ENCODE measurements at regions not wholly inside any gene's neighbourhood (a gene's known extent, or its start where the extent isn't known, plus 50 kb on each side); places are given as distances from the start of the nearest gene placed in this dataset.
"Not testable (repeated sequence)": the region's sequence is repeated elsewhere in the genome, so short reads cannot be mapped to it uniquely, and the experiment has no call there.

DNA sequence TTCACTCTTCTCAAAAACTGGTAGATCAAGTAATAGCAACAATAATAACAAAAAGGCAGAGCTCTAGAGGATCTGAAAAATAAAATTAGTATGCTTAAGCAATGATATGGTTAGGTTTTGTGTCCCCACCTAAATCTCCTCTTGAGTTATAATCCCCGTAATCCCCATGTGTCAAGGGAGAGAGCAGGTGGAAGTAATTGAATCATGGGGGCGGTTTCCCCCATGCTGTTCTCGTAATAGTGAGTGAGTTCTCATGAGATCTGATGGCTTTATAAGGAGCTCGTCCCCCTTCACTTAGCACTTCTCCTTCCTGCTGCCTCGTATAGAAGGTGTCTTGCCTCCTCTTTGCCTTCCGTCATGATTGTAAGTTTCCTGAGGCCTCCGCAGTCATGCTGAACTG is 60.2 kb upstream of the ABHD2 start:
- 65 to 74% methylated on average over 3 to 4 of the region's 7 CpGs for WGBS, 2 experiments (ENCODE audit: insufficient coverage in 2 of 2)
- no peaks in the 10 kb centered on the region for H3K4me1 ChIP-seq (ENCODE audit: control insufficient read depth, insufficient read depth, low read length, poor library complexity, severe bottlenecking)

DNA sequence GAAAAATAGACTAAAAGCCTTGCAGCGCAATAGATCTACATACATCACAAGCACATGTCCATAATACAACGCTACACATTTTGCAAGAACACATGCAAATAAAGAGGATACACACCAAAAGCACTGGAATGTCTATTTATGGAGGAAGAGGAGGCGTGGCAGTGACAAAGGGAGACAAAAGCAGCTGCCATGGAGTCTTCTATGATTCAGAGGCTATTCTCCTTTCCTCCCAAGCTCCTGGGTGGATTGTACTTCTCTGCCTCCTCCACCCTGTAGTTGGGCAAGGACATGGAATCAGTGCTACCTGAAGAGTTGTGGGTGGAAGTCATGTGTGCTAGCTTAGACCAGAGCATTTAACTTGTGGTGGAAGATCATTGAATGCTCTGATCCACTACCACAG is 57.9 kb upstream of the ABHD2 start:
- Histone ChIP-seq H3K27ac (ENCODE audit: low read depth, low read length, severe bottlenecking) (no peak overlapping the region), H3K4me3 (ENCODE audit: extremely low read depth, insufficient read depth, low read length, poor library complexity, severe bottlenecking) (no peak overlapping the region), H3K36me3 (ENCODE audit: control insufficient read depth, insufficient read depth, low read length) (no peaks in the 10 kb centered on the region), H3K9me3 (ENCODE audit: control insufficient read depth, low read length) (no peaks in the 10 kb centered on the region), H3K4me1 (ENCODE audit: control insufficient read depth, insufficient read depth, low read length, poor library complexity, severe bottlenecking) (no peaks in the 10 kb centered on the region)
- WGBS, 2 experiments (ENCODE audit: insufficient coverage in 2 of 2), result 100% methylated on average over 1 of the region's 3 CpGs

More for the DNA sequence above, 60.2 kb upstream of the ABHD2 start:
- Histone ChIP-seq H3K27ac (ENCODE audit: low read depth, low read length, severe bottlenecking) (no peak overlapping the region), H3K36me3 (ENCODE audit: control insufficient read depth, insufficient read depth, low read length) (no peaks in the 10 kb centered on the region), H3K4me3 (ENCODE audit: extremely low read depth, insufficient read depth, low read length, poor library complexity, severe bottlenecking) (no peak overlapping the region), H3K9me3 (ENCODE audit: control insufficient read depth, low read length) (no peaks in the 10 kb centered on the region)

GRCh38 chr15:89031637-89032285 is 56.5 kb upstream of the ABHD2 start:
- H3K4me1 ChIP-seq (ENCODE audit: control insufficient read depth, insufficient read depth, low read length, poor library complexity, severe bottlenecking); H3K27ac ChIP-seq (ENCODE audit: low read depth, low read length, severe bottlenecking); H3K36me3 ChIP-seq (ENCODE audit: control insufficient read depth, insufficient read depth, low read length); H3K9me3 ChIP-seq (ENCODE audit: control insufficient read depth, low read length); H3K4me3 ChIP-seq (ENCODE audit: extremely low read depth, insufficient read depth, low read length, poor library complexity, severe bottlenecking): not testable (repeated sequence)
- 95 to 96% methylated on average over 34 to 43 of the region's 47 CpGs for WGBS, 2 experiments (ENCODE audit: insufficient coverage in 2 of 2)

DNA sequence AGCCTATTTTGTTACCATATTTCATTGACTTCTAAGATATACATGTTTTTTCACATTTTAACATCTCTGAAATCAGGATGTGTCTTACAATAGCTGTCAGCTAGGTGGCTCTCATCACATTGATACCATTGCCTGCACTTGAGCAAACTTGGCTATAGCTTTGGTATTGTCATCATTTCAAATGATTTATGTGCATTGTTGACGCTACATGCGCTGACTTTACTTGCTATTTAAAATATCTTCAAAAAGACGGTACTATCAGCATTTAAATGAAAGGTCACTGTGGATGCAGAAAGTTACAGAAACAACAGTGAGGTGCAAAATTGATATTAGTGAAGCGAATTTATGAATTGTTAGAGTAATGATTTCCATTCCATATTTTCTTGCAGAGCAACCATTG is 54.0 kb upstream of the ABHD2 start:
- no peak overlapping the region for H3K4me3 ChIP-seq (ENCODE audit: extremely low read depth, insufficient read depth, low read length, poor library complexity, severe bottlenecking)
- H3K36me3 ChIP-seq (ENCODE audit: control insufficient read depth, insufficient read depth, low read length), result no peaks in the 10 kb centered on the region
- no peaks in the 10 kb centered on the region for H3K4me1 ChIP-seq (ENCODE audit: control insufficient read depth, insufficient read depth, low read length, poor library complexity, severe bottlenecking)
- 77 to 100% methylated on average over 1 to 3 of the region's 4 CpGs for WGBS, 2 experiments (ENCODE audit: insufficient coverage in 2 of 2)
- H3K9me3 ChIP-seq (ENCODE audit: control insufficient read depth, low read length), result no peaks in the 10 kb centered on the region
- H3K27ac ChIP-seq (ENCODE audit: low read depth, low read length, severe bottlenecking), result no peak overlapping the region

GRCh38 chr15:89035150-89035549 is 53.1 kb upstream of the ABHD2 start:
- H3K36me3 ChIP-seq (ENCODE audit: control insufficient read depth, insufficient read depth, low read length), result no peaks in the 10 kb centered on the region
- WGBS, 2 experiments (ENCODE audit: insufficient coverage in 2 of 2), result no CpG with 5 or more reads among the region's 2 CpGs
- H3K27ac ChIP-seq (ENCODE audit: low read depth, low read length, severe bottlenecking), result no peak overlapping the region
- H3K4me3 ChIP-seq (ENCODE audit: extremely low read depth, insufficient read depth, low read length, poor library complexity, severe bottlenecking), result no peak overlapping the region
- no peaks in the 10 kb centered on the region for H3K9me3 ChIP-seq (ENCODE audit: control insufficient read depth, low read length)
- no peaks in the 10 kb centered on the region for H3K4me1 ChIP-seq (ENCODE audit: control insufficient read depth, insufficient read depth, low read length, poor library complexity, severe bottlenecking)

DNA sequence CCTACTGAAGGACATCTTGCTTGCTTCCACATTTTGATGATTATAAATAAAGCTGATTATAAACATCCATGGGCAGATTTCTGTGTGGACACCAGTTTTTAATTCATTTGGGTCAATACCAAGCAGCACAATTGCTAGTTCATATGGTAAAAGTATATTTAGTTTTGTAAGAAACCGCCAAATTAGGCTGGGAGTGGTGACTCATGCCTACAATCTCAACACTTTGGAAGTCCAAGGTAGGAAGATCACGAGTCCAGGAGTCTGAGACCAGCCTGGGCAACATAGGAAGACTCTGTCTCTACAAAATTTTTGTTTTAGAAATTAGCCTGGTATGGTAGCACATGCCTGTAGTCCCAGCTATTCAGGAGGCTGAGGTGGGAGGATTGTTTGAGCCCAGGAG is 52.6 kb upstream of the ABHD2 start:
- Histone ChIP-seq H3K4me1 (ENCODE audit: control insufficient read depth, insufficient read depth, low read length, poor library complexity, severe bottlenecking) (no peaks in the 10 kb centered on the region), H3K36me3 (ENCODE audit: control insufficient read depth, insufficient read depth, low read length) (no peaks in the 10 kb centered on the region), H3K27ac (ENCODE audit: low read depth, low read length, severe bottlenecking) (no peak overlapping the region), H3K4me3 (ENCODE audit: extremely low read depth, insufficient read depth, low read length, poor library complexity, severe bottlenecking) (no peak overlapping the region), H3K9me3 (ENCODE audit: control insufficient read depth, low read length) (no peaks in the 10 kb centered on the region)
- 83% methylated on average over 1 of the region's 2 CpGs; no CpG with 5 or more reads in 1 of the 2 experiments for WGBS, 2 experiments (ENCODE audit: insufficient coverage in 2 of 2)

DNA sequence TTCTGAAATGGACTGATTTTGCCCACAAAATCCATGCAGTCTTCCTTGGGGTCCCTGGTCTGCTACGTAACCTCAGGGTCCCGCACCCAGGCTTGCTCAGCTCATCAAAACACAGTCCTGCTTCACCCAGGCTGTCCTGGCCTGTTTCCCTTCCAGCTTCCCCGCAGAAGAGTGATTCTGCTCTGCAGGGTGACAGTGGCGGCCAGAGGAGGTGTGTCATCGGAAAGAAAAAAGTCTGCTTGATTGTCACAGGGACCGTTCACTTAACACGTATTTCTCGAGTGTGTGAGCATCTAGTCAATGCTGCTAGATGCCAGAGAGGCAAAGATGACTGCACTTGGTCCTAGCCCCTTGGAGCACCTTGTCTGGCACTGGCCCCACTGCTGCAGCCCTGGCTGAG is 50.1 kb upstream of the ABHD2 start:
- Histone ChIP-seq H3K27ac (ENCODE audit: low read depth, low read length, severe bottlenecking) (no peak overlapping the region), H3K36me3 (ENCODE audit: control insufficient read depth, insufficient read depth, low read length) (no peaks in the 10 kb centered on the region), H3K9me3 (ENCODE audit: control insufficient read depth, low read length) (no peaks in the 10 kb centered on the region), H3K4me1 (ENCODE audit: control insufficient read depth, insufficient read depth, low read length, poor library complexity, severe bottlenecking) (no peaks in the 10 kb centered on the region), H3K4me3 (ENCODE audit: extremely low read depth, insufficient read depth, low read length, poor library complexity, severe bottlenecking) (no peak overlapping the region)
- 87 to 89% methylated on average over 6 to 8 of the region's 8 CpGs for WGBS, 2 experiments (ENCODE audit: insufficient coverage in 2 of 2)

All from mesodermal cell (in vitro differentiated cells).